ENCODE measurements at regions not wholly inside any gene's neighbourhood (a gene's known extent, or its start where the extent isn't known, plus 50 kb on each side); places are given as distances from the start of the nearest gene placed in this dataset.

DNA sequence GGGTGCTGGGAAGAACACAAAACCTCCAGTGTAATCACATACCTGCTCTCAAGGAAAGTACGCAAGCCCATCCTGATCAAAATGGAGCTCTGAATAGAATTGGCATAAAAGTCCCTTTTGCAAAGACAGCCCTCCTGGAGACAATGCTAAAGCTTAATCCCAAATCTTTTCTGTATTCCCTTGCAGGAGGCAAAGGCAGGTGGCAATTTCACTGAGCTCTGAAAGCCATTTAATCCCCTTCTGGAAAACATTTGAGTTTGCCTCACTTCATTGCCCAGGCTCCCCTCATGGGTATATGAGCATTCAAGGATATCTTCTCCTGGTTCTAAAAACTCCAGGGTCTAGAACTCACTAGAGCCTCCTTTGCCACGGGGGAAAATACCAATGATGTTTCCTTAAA, 310.2 kb upstream of the CNR1 start:
- no peak for TF ChIP-seq POLR2A (IDR thresholded peaks at IDR 0.05)
- TF ChIP-seq, protein P1, sequence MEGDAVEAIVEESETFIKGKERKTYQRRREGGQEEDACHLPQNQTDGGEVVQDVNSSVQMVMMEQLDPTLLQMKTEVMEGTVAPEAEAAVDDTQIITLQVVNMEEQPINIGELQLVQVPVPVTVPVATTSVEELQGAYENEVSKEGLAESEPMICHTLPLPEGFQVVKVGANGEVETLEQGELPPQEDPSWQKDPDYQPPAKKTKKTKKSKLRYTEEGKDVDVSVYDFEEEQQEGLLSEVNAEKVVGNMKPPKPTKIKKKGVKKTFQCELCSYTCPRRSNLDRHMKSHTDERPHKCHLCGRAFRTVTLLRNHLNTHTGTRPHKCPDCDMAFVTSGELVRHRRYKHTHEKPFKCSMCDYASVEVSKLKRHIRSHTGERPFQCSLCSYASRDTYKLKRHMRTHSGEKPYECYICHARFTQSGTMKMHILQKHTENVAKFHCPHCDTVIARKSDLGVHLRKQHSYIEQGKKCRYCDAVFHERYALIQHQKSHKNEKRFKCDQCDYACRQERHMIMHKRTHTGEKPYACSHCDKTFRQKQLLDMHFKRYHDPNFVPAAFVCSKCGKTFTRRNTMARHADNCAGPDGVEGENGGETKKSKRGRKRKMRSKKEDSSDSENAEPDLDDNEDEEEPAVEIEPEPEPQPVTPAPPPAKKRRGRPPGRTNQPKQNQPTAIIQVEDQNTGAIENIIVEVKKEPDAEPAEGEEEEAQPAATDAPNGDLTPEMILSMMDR (IDR thresholded peaks at IDR 0.05), result no peak
